SK-N-SH (cell line): ENCODE measurements at regions not wholly inside any gene's neighbourhood (a gene's known extent, or its start where the extent isn't known, plus 50 kb on each side); places are given as distances from the start of the nearest gene placed in this dataset.

Source experiments
- CTCF ChIA-PET: fragments of 300-600, 350-600 bp; formaldehyde crosslinking; extraction: SDS; loops from one replicate; lab custom pipeline; 2021; lab: Yijun Ruan, JAX
- POLR2A ChIA-PET: fragments of 350-600 bp; sonication (Branson Sonifier 250); formaldehyde crosslinking; extraction: SDS; loops from one replicate; lab custom pipeline; 2020; ENCODE audit warnings: antibody characterized with exemption, inconsistent platforms; lab: Yijun Ruan, JAX
- DNase-seq: peaks from one replicate; pipeline ENCODE4 v3.0.0; 2012
- H2AFZ ChIP-seq: fragments of 200-600 bp; sonication (generic); 2 replicates; pipeline ENCODE4 v1.8.1; 2016; ENCODE audit warnings: antibody characterized with exemption, mild to moderate bottlenecking, low read depth
- H3F3A ChIP-seq: fragments of 200-600 bp; sonication (generic); replicated peaks from 2 replicates; pipeline ENCODE3; 2016; ENCODE audit warnings: antibody characterized with exemption, mild to moderate bottlenecking; ENCODE audit not compliant: insufficient read depth
- H3K27ac ChIP-seq, 2 experiments: fragments of 200-500 bp in 1 of 2; fragments of 200-600 bp in 1 of 2; sonication (Bioruptor generic) in 1 of 2; sonication (generic), shearing (Covaris generic) in 1 of 2; 2 replicates each; pipeline versions ENCODE4 v1.5.1 to v1.6.1; 2014 to 2016; ENCODE audit warnings: low read depth in 2 of 2, inconsistent platforms in 1 of 2, low read length in 1 of 2, mild to moderate bottlenecking in 1 of 2, mixed read lengths in 1 of 2
- H3K27me3 ChIP-seq: fragments of 200-600 bp; sonication (generic), shearing (Covaris generic); 2 replicates; pipeline ENCODE4 v1.6.1; 2016; ENCODE audit warnings: mixed run types; ENCODE audit not compliant: insufficient read depth
- H3K36me3 ChIP-seq, 2 experiments: fragments of 200-500 bp in 1 of 2; fragments of 200-600 bp in 1 of 2; sonication (Bioruptor generic) in 1 of 2; sonication (generic) in 1 of 2; replicated peaks in 1 of 2; 2 replicates each; pipeline versions ENCODE3 to v1.5.1; 2014 to 2016; ENCODE audit warnings: low read length in 1 of 2, mild to moderate bottlenecking in 1 of 2; ENCODE audit not compliant: insufficient read depth in 2 of 2, control insufficient read depth in 1 of 2
- H3K4me1 ChIP-seq, 2 experiments: fragments of 200-500 bp in 1 of 2; fragments of 200-600 bp in 1 of 2; sonication (Bioruptor generic) in 1 of 2; sonication (generic), shearing (Covaris generic) in 1 of 2; 2 replicates each; pipeline versions ENCODE4 v1.5.1 to v1.6.1; 2014 to 2016; ENCODE audit warnings: low read depth in 1 of 2, low read length in 1 of 2, mixed run types in 1 of 2; ENCODE audit not compliant: insufficient read depth in 2 of 2, control insufficient read depth in 1 of 2
- H3K4me2 ChIP-seq: fragments of 200-600 bp; sonication (generic), shearing (Covaris generic); 2 replicates; pipeline ENCODE4 v1.6.1; 2017; ENCODE audit warnings: mixed run types
- H3K4me3 ChIP-seq, 2 experiments: fragments of 200-500 bp in 1 of 2; fragments of 200-600 bp in 1 of 2; sonication (Bioruptor generic) in 1 of 2; sonication (generic), shearing (Covaris generic) in 1 of 2; 2 replicates each; pipeline versions ENCODE4 v1.5.1 to v1.8.1; 2014 to 2016; ENCODE audit warnings: low read depth in 2 of 2, inconsistent platforms in 1 of 2, low read length in 1 of 2, mild to moderate bottlenecking in 1 of 2, mixed read lengths in 1 of 2, moderate library complexity in 1 of 2
- H3K79me2 ChIP-seq: fragments of 200-600 bp; sonication (generic); 2 replicates; pipeline ENCODE4 v1.8.1; 2017; ENCODE audit warnings: mild to moderate bottlenecking; ENCODE audit not compliant: insufficient read depth
- H3K9ac ChIP-seq: fragments of 200-600 bp; sonication (generic); 2 replicates; pipeline ENCODE4 v1.6.1; 2017; ENCODE audit warnings: mixed run types
- H3K9me2 ChIP-seq: fragments of 200-600 bp; sonication (generic); 2 replicates; pipeline ENCODE4 v1.6.1; 2017; ENCODE audit warnings: mixed run types
- H3K9me3 ChIP-seq: fragments of 200-600 bp; sonication (generic); 2 replicates; pipeline ENCODE4 v1.6.1; 2017; ENCODE audit warnings: mixed run types, mild to moderate bottlenecking, moderate library complexity
- H4K20me1 ChIP-seq: fragments of 200-600 bp; sonication (generic); 2 replicates; pipeline ENCODE4 v1.6.1; 2017; ENCODE audit warnings: mild to moderate bottlenecking, mixed run types; ENCODE audit not compliant: insufficient read depth
- CHD2 ChIP-seq: fragments of 150-350 bp; IDR thresholded peaks from 2 replicates; pipeline ENCODE4 v1.6.1; 2018; ENCODE audit warnings: low read length; ENCODE audit not compliant: partially characterized antibody
- CTCF ChIP-seq: fragments of 200-600 bp; sonication (generic); IDR thresholded peaks from 2 replicates; pipeline ENCODE4 v1.6.1; 2017; ENCODE audit warnings: antibody characterized with exemption, mild to moderate bottlenecking, moderate library complexity
- EP300 ChIP-seq, 2 experiments: IDR thresholded peaks; 2 replicates each; pipeline versions ENCODE4 v1.4.0 to v1.6.1; 2012; ENCODE audit warnings: borderline replicate concordance in 1 of 2, low read depth in 1 of 2, low read length in 1 of 2
- EZH2phosphoT487 ChIP-seq: fragments of 200-600 bp; sonication (generic); IDR thresholded peaks from 2 replicates; pipeline ENCODE4 v1.6.1; 2017; ENCODE audit warnings: low read depth, mixed run types, mild to moderate bottlenecking, antibody characterized with exemption, moderate library complexity, borderline replicate concordance
- FOXJ3 ChIP-seq: sonication (generic); formaldehyde crosslinking; IDR thresholded peaks from 2 replicates; pipeline ENCODE4 v1.5.1; 2020; ENCODE audit warnings: mild to moderate bottlenecking, missing genetic modification reagents
- JUND ChIP-seq: IDR thresholded peaks from 2 replicates; pipeline ENCODE4 v1.4.0; 2012
- MEF2A ChIP-seq: IDR thresholded peaks from 2 replicates; pipeline ENCODE4 v1.4.0; 2012; ENCODE audit warnings: low read depth, borderline replicate concordance
- MXI1 ChIP-seq: IDR thresholded peaks from 2 replicates; pipeline ENCODE4 v1.6.1; 2012; ENCODE audit warnings: mild to moderate bottlenecking, low read depth, low read length, improper control_type of control experiment
- RFX5 ChIP-seq: IDR thresholded peaks from 2 replicates; pipeline ENCODE4 v1.6.1; 2012; ENCODE audit warnings: mild to moderate bottlenecking, improper control_type of control experiment, low read length
- RXRA ChIP-seq: IDR thresholded peaks from 2 replicates; pipeline ENCODE4 v1.4.0; 2012; ENCODE audit warnings: low read depth, mild to moderate bottlenecking, borderline replicate concordance
- SMC3 ChIP-seq: IDR thresholded peaks from 2 replicates; pipeline ENCODE4 v1.6.1; 2012; ENCODE audit warnings: low read depth, low read length, improper control_type of control experiment
- TAF1 ChIP-seq: IDR thresholded peaks from 2 replicates; pipeline ENCODE4 v1.6.1; 2012; ENCODE audit warnings: low read depth, mild to moderate bottlenecking, low read length, moderate library complexity, borderline replicate concordance
- TCF12 ChIP-seq: IDR thresholded peaks from 2 replicates; pipeline ENCODE4 v1.4.0; 2012
- TEAD4 ChIP-seq: IDR thresholded peaks from 2 replicates; pipeline ENCODE4 v1.4.0; 2012; ENCODE audit warnings: mild to moderate bottlenecking, borderline replicate concordance; ENCODE audit not compliant: insufficient read depth
- USF1 ChIP-seq: IDR thresholded peaks from 2 replicates; pipeline ENCODE4 v1.4.0; 2012; ENCODE audit warnings: low read depth, borderline replicate concordance
- USF2 ChIP-seq: fragments of 150-350 bp; IDR thresholded peaks from 2 replicates; pipeline ENCODE4 v1.6.1; 2017; ENCODE audit warnings: antibody characterized with exemption, low read length, low read depth, borderline replicate concordance
- YY1 ChIP-seq: IDR thresholded peaks from 2 replicates; pipeline ENCODE4 v1.4.0; 2012; ENCODE audit warnings: low read depth, mild to moderate bottlenecking
- WGBS: methylation state at CpG from one replicate; pipeline ENCODE4 v1.1.6; 2017; ENCODE audit warnings: low lambda C conversion rate; 5-methylcytosine and 5-hydroxymethylcytosine counted together
- TF ChIP-seq, protein P1 (sequence below): IDR thresholded peaks from 2 replicates; pipeline ENCODE4 v1.6.1; 2012; ENCODE audit warnings: mild to moderate bottlenecking, low read depth, low read length, moderate library complexity

DNA sequence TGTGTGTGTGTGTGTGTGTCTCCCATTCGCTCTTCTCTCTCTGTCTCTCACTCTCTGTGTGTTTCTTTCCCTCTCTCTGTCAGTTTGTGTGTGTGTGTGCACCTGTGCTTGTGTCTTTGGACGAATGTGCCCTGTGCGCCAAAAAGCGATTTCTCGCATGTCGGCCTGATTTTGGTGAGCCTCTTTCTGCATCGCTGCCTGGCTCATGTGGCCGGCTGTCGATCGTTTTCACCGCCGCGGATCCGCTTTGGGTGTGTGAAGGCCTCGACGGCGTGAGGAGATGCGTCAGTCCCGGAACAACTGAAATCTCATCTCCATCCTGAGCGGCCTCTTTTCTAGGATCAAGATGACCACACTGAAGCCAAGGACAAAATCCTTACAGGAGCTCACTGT lies 609.0 kb downstream of the KCNJ18 start:
- no peaks in the 10 kb centered on the region for H3F3A ChIP-seq
- no peak for DNase-seq
- no peaks in the 10 kb centered on the region; the same call in 1 of the 2 replicates for H3K27me3 ChIP-seq
- ChIA-PET POLR2A (no interaction called here), CTCF (no interaction called here)
- H3K27ac ChIP-seq, result no peak overlapping the region
- WGBS, result 87% methylated on average over 20 of the region's 20 CpGs
- no peak overlapping the region for H3K4me2 ChIP-seq
- no peak for TF ChIP-seq TAF1
- no peak for TF ChIP-seq RXRA
- TF ChIP-seq CHD2, result no peak
- TF ChIP-seq MXI1, result no peak
- TF ChIP-seq SMC3, result no peak
- TF ChIP-seq, protein P1, sequence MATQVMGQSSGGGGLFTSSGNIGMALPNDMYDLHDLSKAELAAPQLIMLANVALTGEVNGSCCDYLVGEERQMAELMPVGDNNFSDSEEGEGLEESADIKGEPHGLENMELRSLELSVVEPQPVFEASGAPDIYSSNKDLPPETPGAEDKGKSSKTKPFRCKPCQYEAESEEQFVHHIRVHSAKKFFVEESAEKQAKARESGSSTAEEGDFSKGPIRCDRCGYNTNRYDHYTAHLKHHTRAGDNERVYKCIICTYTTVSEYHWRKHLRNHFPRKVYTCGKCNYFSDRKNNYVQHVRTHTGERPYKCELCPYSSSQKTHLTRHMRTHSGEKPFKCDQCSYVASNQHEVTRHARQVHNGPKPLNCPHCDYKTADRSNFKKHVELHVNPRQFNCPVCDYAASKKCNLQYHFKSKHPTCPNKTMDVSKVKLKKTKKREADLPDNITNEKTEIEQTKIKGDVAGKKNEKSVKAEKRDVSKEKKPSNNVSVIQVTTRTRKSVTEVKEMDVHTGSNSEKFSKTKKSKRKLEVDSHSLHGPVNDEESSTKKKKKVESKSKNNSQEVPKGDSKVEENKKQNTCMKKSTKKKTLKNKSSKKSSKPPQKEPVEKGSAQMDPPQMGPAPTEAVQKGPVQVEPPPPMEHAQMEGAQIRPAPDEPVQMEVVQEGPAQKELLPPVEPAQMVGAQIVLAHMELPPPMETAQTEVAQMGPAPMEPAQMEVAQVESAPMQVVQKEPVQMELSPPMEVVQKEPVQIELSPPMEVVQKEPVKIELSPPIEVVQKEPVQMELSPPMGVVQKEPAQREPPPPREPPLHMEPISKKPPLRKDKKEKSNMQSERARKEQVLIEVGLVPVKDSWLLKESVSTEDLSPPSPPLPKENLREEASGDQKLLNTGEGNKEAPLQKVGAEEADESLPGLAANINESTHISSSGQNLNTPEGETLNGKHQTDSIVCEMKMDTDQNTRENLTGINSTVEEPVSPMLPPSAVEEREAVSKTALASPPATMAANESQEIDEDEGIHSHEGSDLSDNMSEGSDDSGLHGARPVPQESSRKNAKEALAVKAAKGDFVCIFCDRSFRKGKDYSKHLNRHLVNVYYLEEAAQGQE, result no peak
- TF ChIP-seq MEF2A, result no peak
- no peak for TF ChIP-seq USF2
- no peak for TF ChIP-seq YY1
- TF ChIP-seq CTCF, result no peak
- TF ChIP-seq EP300 (IDR thresholded peaks at IDR 0.05; ENCODE audit: borderline replicate concordance in 1 of 2, low read depth in 1 of 2, low read length in 1 of 2), result no peak
- TF ChIP-seq TEAD4, result no peak
- no peak for TF ChIP-seq FOXJ3 (CRISPR knock-in tag)
- TF ChIP-seq JUND, result no peak
- no peak for TF ChIP-seq TCF12
- no peak for TF ChIP-seq USF1
- no peak for TF ChIP-seq RFX5
- no peak for TF ChIP-seq EZH2phosphoT487
- H3K79me2 ChIP-seq, result no peaks in the 10 kb centered on the region
- no peaks in the 10 kb centered on the region for H3K9me3 ChIP-seq
- H3K9me2 ChIP-seq, result no peaks in the 10 kb centered on the region
- no peak overlapping the region for H3K4me3 ChIP-seq
- no peaks in the 10 kb centered on the region; a peak in 1 of 4 replicates for H3K4me1 ChIP-seq
- H3K36me3 ChIP-seq, result no peaks in the 10 kb centered on the region
- no peak overlapping the region for H2AFZ ChIP-seq
- no peaks in the 10 kb centered on the region for H4K20me1 ChIP-seq
- H3K9ac ChIP-seq, result no peak overlapping the region
